ENCODE measurements at regions not wholly inside any gene's neighbourhood (a gene's known extent, or its start where the extent isn't known, plus 50 kb on each side); places are given as distances from the start of the nearest gene placed in this dataset.
"Not testable (repeated sequence)": the region's sequence is repeated elsewhere in the genome, so short reads cannot be mapped to it uniquely, and the experiment has no call there.

GRCh38 chr4:177802661-177803060, 360.4 kb upstream of the AGA start:
- DNase-seq (ENCODE audit: low spot score), result no peak

DNA sequence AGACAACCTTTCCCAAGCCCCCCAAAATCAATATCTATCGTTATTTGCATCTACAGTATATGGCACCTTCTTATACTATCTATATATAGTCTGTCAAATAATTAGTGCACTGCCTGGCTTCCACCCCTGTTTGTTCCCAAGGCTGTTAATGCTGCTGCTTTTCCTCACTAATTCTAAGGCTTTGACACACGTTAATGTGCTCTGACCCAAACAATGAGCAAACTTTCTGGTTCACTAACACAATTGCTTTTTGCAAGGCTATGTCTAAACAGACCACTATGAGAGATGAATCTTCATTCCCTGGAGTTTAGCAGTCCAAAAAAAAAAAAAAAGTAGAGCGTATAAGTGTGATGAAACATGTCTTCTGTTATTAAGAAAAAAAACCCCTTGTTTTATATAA, 360.9 kb upstream of the AGA start:
- DNase-seq (ENCODE audit: low spot score), result no peak

- no peak for DNase-seq (ENCODE audit: low spot score)
These were observed 367.6 kb upstream of the AGA start for GRCh38 chr4:177809791-177810190.

GRCh38 chr4:177810220-177810619, 368.0 kb upstream of the AGA start:
- DNase-seq (ENCODE audit: low spot score), result no peak

GRCh38 chr4:177818392-177818791, 376.2 kb upstream of the AGA start:
- not testable (repeated sequence) for DNase-seq (ENCODE audit: low spot score)

DNA sequence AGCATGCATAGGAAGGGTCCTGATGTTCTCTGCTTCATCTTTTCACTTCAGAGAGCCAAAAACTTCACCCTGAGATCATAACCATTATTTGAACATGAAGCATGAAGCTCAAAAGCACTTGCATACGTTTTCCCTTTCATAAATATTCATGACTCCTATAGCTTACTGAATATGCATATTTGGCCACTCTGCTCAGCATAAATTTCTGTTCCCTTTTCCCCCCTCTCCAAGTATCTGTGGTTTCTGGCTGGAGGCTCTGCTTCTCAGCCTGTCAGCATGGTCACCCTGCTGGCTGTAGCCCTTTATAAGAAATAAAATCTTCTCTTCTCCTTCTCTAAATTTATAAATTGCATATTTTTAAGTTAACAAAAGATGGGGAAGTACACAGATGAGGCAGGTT, 384.7 kb upstream of the AGA start:
- DNase-seq (ENCODE audit: low spot score), result no peak

- DNase-seq (ENCODE audit: low spot score), result no peak
These were observed 399.0 kb upstream of the AGA start for GRCh38 chr4:177841258-177841657.

- DNase-seq (ENCODE audit: low spot score), result no peak
These were observed 411.0 kb upstream of the AGA start for GRCh38 chr4:177853229-177853628.

DNA sequence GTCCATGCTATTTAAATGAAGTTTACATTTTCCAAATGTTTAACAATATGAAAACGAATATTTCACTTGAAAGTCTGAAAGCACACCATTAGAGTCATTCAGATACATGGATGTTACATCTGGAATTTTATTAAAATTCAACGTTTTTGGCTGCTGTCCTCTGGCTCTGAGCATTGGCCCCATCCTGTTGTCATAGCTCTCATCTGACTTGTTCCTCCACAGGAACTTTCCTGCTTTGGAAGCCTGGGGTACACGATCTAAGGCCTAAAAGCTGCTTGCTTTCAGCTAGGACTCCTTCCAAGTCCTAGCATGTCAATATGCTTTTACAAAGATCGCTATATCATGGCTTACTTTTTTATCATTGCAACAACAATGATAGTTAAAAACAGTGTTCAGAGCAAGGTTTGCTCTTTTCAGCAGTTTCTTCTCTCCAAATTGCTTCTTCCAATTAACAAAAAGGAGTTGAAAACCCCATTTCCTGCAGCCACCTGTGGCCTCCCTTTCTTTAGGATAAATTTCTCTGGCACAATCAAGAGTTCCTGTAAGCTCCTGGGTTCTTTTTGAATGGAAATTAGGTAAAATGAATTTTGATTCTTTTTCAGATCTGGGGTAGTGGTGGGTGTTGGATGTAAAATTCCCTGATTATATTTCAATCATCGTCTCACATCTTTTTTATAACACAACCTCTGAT, 413.4 kb upstream of the AGA start:
- DNase-seq (ENCODE audit: low spot score), result no peak

DNA sequence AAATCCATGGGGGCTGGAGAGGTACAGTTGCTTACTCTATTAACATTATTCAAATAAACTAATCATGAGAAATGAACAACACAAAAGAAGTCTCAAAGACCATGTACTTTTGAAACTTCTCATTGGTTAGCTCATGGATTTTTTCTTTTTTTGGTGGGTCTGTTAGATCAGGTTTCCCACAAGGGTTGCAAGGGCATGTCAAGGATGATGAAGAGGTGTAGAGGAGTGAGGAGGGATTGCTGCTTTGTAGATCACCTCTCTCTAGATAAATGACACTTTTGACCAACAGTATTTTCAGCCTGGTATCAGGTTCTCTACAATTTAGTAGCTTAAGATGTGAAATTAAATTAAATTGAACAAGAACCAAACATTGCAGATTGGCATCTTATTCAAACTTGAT, 417.9 kb upstream of the AGA start:
- DNase-seq (ENCODE audit: low spot score), result no peak

DNA sequence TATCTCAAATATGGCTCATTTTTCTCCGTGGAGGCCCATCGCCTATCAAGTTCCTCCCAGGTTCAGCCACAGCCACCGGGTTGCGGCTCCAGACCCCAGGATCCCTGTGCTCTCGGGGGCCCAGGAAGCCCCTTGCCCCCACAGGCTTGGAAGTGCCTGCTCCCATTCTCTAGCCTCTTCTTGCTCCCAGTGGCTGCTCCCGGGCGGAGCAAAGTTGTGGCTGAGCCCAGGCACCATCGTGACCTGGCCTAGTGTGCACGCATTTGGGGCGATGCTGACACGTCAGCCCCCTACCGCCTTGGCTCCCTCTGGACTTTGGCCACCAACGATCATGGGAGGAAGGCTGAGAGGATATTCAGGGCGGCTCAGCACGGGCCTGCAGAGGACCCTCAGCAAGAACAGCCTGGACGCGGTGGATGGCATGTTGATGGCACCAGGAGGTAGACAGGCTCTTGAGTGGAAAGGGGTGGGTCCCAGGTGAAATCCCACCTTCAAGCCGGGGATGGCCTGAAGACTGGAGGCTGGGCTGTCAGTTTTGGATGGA, 419.4 kb upstream of the AGA start:
- no peak for DNase-seq (ENCODE audit: low spot score)

GRCh38 chr4:177862541-177863176, 420.4 kb upstream of the AGA start:
- no peak for DNase-seq (ENCODE audit: low spot score)

DNA sequence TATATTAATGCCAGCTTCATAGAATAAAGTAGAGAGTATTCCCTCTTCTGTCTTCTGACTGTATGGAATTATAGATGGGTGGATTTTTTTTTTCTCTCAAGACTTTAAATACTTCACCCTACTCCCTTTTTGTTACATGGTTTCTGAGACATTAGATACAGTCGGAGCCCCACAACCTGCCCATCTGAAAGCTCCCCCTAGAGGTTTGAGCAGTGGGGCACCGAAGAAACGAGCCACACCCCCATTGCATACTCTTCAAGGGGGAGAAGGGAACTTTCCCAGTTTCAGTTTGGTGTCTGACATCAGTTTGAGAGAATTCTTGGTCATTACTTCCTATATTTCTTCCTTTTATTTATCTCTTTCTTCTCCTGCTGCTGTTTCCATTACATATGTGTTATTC, 437.6 kb upstream of the AGA start:
- no peak for DNase-seq (ENCODE audit: low spot score)

- DNase-seq (ENCODE audit: low spot score), result no peak
These were observed 452.9 kb upstream of the AGA start for GRCh38 chr4:177895136-177895535.

- no peak for DNase-seq (ENCODE audit: low spot score)
These were observed 459.5 kb upstream of the AGA start for GRCh38 chr4:177901786-177902185.

GRCh38 chr4:177902386-177902785, 460.1 kb upstream of the AGA start:
- no peak for DNase-seq (ENCODE audit: low spot score)

- DNase-seq (ENCODE audit: low spot score), result no peak
These were observed 465.6 kb upstream of the AGA start for GRCh38 chr4:177907736-177908424.

- no peak for DNase-seq (ENCODE audit: low spot score)
These were observed 479.5 kb upstream of the AGA start for GRCh38 chr4:177921715-177922114.

DNA sequence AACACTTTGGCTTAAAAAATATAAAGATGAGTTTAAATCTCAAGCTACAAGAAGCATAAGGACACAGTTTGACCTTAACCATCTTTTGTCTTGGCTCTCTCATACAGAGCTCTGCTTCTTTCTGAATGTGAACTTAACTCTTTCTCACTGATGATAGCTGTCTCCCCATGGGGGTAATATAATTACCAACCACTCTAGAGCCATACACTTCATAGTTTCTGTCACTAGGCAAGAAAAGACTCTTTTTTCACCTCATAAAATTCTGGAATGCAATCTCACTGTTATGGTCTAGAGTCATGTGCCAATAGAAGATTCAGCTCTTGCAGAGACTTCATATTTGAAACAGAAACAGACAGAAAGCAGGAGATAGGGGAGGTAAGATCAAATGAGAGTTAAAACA, 481.7 kb upstream of the AGA start:
- DNase-seq (ENCODE audit: low spot score), result no peak

DNA sequence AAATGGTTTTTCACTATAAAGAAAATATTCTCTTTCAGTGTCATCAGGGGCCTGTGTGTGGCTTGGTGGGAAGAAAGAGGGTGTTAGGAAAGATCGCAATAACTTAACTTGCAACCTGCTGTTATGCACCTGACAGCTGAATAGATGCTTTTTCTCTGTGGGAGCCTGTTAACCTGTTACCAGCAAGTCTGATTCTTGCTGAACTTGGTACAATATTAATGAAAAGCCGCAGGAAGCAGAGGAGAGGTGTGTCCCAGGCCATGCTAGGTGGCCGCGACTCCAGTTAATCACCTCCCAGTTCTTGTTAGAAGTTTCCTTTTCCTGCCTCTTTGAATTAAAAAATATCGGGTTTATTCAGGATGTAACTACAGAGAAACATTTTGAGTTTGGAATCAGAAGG, 494.8 kb upstream of the AGA start:
- DNase-seq (ENCODE audit: low spot score), result no peak

- no peak for DNase-seq (ENCODE audit: low spot score)
These were observed 496.0 kb upstream of the AGA start for GRCh38 chr4:177938226-177938625.

- DNase-seq (ENCODE audit: low spot score), result no peak
These were observed 503.0 kb upstream of the AGA start for GRCh38 chr4:177945268-177945667.

GRCh38 chr4:177947607-177948006, 505.4 kb upstream of the AGA start:
- DNase-seq (ENCODE audit: low spot score), result no peak
